K562 (cell line): ENCODE measurements at regions not wholly inside any gene's neighbourhood (a gene's known extent, or its start where the extent isn't known, plus 50 kb on each side); places are given as distances from the start of the nearest gene placed in this dataset.

ENCODE experiments used
- BCLAF1 ChIP-seq, 2 experiments: fragments of 450-650 bp in 1 of 2; IDR thresholded peaks; 2 replicates each; pipeline ENCODE4 v1.6.1; 2011 to 2017; ENCODE audit warnings: low read depth in 2 of 2, antibody characterized with exemption in 1 of 2, borderline replicate concordance in 1 of 2, low read length in 1 of 2, mild to moderate bottlenecking in 1 of 2, mixed read lengths in 1 of 2; ENCODE audit not compliant: control insufficient read depth in 1 of 2
- DDX20 ChIP-seq: fragments of 450-650 bp; IDR thresholded peaks from 2 replicates; pipeline ENCODE4 v1.6.1; 2016; ENCODE audit warnings: missing genetic modification characterization, low read depth, mild to moderate bottlenecking, missing compliant biosample characterization, moderate library complexity
- FOS ChIP-seq: IDR thresholded peaks from 3 replicates; pipeline ENCODE4 v1.6.1; 2011; ENCODE audit not compliant: insufficient read length; ENCODE audit errors: extremely low read depth
- GTF2F1 ChIP-seq: IDR thresholded peaks from 2 replicates; pipeline ENCODE4 v1.6.1; 2011; ENCODE audit warnings: low read depth, low read length, improper control_type of control experiment
- HIVEP1 ChIP-seq: fragments of 250-450 bp; sonication (Bioruptor Pico); IDR thresholded peaks from 2 replicates; pipeline ENCODE4 v1.4.0; 2020; ENCODE audit warnings: mild to moderate bottlenecking
- HOMEZ ChIP-seq: fragments of 250-450 bp; sonication (Bioruptor Pico); IDR thresholded peaks from 2 replicates; pipeline ENCODE4 v1.4.0; 2020; ENCODE audit warnings: mild to moderate bottlenecking, moderate library complexity
- PYGO2 ChIP-seq: fragments of 450-650 bp; IDR thresholded peaks from 2 replicates; pipeline ENCODE4 v1.6.1; 2016; ENCODE audit warnings: mild to moderate bottlenecking, missing genetic modification characterization, moderate library complexity, missing compliant biosample characterization
- SMAD2 ChIP-seq: fragments of 150-350 bp; IDR thresholded peaks from 2 replicates; pipeline ENCODE4 v1.6.1; 2014; ENCODE audit warnings: low read depth, mild to moderate bottlenecking, low read length

GRCh38 chr1:4962836-4963235 is 308.4 kb downstream of the AJAP1 start (continued):
- no peak for TF ChIP-seq BCLAF1 (IDR thresholded peaks at IDR 0.05; ENCODE audit: borderline replicate concordance in 1 of 2, control insufficient read depth in 1 of 2, low read depth in 2 of 2, low read length in 1 of 2)
- no peak for TF ChIP-seq HOMEZ (CRISPR knock-in tag)
- TF ChIP-seq GTF2F1 = no peak
- TF ChIP-seq DDX20 (tag) = no peak
- no peak for TF ChIP-seq FOS
- no peak for TF ChIP-seq PYGO2
- no peak for TF ChIP-seq HIVEP1 (CRISPR knock-in tag)
- no peak for TF ChIP-seq SMAD2
